GM12892 (cell line): ENCODE measurements at regions not wholly inside any gene's neighbourhood (a gene's known extent, or its start where the extent isn't known, plus 50 kb on each side); places are given as distances from the start of the nearest gene placed in this dataset.

Source experiments
- POLR2A ChIP-seq: IDR thresholded peaks from 2 replicates; pipeline ENCODE4 v1.6.1; 2011; ENCODE audit warnings: low read depth, low read length, control low read depth
- POLR2AphosphoS5 ChIP-seq: IDR thresholded peaks from 2 replicates; pipeline ENCODE4 v1.6.1; 2011; ENCODE audit warnings: low read depth, low read length, control low read depth

GRCh38 chr7:18213652-18214051, 186.0 kb upstream of the PRPS1L1 start:
- TF ChIP-seq POLR2A, result no peak
- TF ChIP-seq POLR2AphosphoS5, result no peak
